ENCODE measurements at regions not wholly inside any gene's neighbourhood (a gene's known extent, or its start where the extent isn't known, plus 50 kb on each side); places are given as distances from the start of the nearest gene placed in this dataset.
"Not testable (repeated sequence)": the region's sequence is repeated elsewhere in the genome, so short reads cannot be mapped to it uniquely, and the experiment has no call there.

GRCh38 chr14:88983755-88984154 is 159.3 kb downstream of the TTC8 start:
- no peak for DNase-seq (ENCODE audit: low read depth)

DNA sequence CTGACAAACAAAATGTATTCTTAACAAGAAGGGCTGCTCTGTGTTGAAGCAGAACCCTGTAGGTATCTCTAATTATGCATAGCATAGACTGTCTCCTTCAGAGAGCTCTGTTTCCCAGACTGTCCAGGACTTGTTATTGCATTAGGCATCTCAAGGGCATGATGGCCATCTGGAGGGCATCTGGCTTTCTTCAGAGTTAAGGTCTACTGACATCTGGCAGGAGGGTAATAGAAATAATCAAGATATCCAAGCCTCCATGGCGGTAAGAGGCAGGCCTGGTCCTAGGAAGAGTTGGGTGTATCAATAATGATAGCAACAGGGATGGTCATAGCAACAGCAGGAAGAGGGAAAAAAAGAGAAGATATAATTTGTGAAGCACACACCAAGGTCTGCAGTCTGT is 161.2 kb downstream of the TTC8 start:
- no peak for DNase-seq (ENCODE audit: low read depth)

GRCh38 chr14:88986146-88986841 is 161.8 kb downstream of the TTC8 start:
- DNase-seq (ENCODE audit: low read depth), result no peak

DNA sequence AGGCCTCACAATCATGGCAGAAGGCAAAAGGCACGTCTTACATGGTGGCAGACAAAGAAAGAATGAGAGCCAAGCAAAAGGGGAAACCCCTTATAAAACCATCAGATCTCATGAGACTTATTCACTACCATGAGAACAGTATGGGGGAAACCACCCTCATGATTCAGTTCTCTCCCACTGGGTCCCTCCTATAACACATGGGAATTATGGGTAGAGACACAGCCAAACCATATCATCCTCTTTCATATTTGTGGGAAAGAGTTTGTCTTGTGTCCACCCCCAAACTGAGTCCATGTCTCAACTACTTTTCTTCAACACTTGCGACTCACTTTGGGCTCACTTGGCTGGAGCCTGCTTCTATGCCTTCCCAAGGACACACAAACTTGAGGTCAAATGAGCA is 162.5 kb downstream of the TTC8 start:
- DNase-seq (ENCODE audit: low read depth), result not testable (repeated sequence)

DNA sequence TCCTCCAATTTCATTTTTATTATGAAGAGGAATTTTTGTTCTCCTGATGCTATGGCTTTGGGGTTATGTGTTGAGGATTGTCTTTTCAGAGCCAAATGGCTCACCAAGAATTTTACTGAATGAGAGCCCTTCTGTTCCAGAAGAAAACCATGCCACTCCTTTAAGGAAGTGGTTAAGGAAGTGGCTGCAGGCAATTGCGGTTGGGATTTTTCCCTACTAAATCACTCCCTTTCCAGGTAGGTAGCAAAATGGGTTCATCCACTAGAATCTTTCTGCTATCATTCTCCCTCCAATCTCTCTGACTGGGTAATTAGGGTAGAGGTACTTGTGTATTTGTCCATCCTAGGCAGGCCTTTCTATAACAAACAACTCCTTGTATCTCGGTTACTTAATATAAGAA is 163.1 kb downstream of the TTC8 start:
- DNase-seq (ENCODE audit: low read depth), result no peak

DNA sequence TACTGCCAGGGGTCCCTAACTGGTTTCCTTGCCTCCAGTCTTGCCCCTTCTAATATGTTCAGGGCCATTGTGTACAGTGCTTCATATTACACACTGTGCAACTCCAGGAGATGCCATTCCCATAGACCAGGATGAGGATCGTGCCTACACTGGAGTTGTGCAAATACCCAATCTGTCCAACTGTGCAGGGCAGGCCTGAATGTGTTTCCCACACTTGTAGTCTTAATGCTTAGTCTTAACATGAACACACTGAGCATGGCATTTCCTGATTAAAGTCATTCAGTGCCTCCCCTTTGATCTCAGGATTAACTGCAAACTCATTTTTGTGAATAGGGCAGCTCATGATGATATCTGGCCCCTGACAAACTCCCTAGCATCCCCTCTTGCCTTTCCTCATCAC is 165.5 kb downstream of the TTC8 start:
- DNase-seq (ENCODE audit: low read depth), result no peak

- no peak for DNase-seq (ENCODE audit: low read depth)
Measured at GRCh38 chr14:88990856-88991255, 166.4 kb downstream of the TTC8 start.

- DNase-seq (ENCODE audit: low read depth), result no peak
Measured at GRCh38 chr14:88992011-88992410, 167.6 kb downstream of the TTC8 start.

DNA sequence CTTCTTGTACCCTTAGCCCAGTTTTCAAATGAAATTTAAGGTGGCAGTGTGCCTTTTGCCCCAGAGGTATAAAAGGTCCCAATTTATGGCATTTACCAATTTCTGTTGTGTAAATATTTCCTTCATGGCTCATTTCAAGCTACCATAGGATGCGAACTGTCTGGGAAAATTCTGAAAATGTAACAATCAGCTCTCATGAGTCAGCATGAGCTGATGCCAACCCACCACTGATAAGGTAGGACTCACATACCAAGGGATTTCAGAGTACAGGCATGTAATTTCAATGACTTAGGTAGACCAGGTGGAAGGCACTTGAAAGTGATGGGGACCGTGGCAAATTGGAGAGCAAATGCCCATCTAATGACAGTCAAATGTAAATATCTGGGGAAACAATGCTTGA is 169.5 kb downstream of the TTC8 start:
- DNase-seq (ENCODE audit: low read depth), result no peak

GRCh38 chr14:88995437-88996198 is 171.2 kb downstream of the TTC8 start:
- DNase-seq (ENCODE audit: low read depth), result no peak

- no peak for DNase-seq (ENCODE audit: low read depth)
Measured at GRCh38 chr14:88998027-88998426, 173.6 kb downstream of the TTC8 start.

DNA sequence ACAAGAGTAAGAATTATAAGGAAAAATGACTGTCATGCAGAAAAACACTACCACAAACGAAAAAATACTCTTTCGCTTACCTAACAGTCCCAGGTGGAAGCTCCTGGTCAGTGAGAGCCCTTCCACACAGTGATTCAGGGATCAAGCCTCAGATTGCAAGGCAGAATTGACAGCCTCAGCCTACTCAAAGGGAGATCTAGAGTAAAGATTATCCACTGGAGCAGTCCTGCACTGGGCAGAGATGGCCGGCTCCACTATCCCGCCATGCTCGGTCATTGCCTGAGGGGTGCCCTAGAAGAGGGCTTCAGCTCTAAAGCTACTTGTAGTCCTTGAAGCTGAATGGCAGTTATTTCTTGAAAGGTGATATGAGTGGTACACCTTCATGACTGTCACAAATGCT is 174.7 kb downstream of the TTC8 start:
- DNase-seq (ENCODE audit: low read depth), result no peak

- no peak for DNase-seq (ENCODE audit: low read depth)
Measured at GRCh38 chr14:89000007-89000942, 175.8 kb downstream of the TTC8 start.

- no peak for DNase-seq (ENCODE audit: low read depth)
Measured at GRCh38 chr14:89004166-89004565, 179.7 kb downstream of the TTC8 start.

DNA sequence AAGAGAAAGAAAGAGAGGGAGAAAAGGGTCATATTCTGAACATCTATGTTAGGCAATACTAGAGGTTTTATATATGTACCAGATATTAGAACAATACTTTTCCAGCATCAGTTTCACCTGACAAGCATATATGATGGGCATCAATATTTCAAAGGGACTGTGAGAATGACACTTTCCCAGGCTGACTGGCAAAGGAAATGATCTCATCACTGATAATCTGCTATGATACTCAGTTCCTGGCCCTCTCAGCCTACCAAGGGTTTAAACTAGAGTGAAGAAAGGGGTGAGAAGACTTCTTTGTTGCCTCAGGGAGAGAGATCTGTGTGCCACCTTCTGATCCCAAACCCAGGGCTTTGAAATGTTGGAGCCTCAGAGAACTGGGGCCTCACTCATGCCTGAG is 183.5 kb downstream of the TTC8 start:
- DNase-seq (ENCODE audit: low read depth), result no peak

GRCh38 chr14:89011355-89012281 is 187.2 kb downstream of the TTC8 start:
- DNase-seq (ENCODE audit: low read depth), result no peak

DNA sequence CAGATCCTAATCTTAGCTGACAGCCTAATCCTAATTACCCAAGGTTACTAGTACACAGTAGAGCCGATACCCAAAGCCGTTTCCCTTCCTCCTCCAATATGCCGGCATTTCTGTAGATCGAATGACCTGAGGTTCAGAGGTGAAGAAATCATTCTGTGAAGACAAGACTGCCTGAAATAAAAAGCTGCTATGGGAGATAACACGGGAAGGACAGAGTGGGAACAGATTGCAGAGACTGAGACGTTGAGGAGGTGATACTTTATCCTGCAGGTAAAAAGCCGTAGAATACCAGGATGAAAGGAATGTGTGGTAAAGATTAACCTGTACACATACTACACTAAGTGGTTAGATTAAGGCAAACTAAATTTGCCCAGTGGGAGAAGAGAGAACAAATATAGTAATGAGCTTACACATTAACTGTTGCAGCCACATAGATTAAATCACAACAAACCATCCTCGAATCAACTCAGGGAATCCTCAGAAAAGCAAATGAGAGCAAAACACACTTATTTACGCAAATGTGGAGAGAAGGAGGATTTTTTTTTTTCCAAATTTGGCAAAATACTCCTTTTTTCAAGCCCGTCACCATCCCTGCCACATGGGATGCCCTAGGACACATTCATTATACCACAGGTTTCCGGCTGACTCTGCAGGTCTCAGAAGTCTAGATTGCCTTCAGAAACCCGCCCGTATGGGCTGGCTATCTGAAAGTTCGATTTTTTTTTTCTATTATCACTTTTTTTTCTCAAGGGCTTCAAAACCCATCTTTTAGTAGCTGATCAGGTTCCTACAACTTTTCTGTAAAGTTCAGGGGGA is 188.0 kb downstream of the TTC8 start:
- DNase-seq (ENCODE audit: low read depth), result no peak

DNA sequence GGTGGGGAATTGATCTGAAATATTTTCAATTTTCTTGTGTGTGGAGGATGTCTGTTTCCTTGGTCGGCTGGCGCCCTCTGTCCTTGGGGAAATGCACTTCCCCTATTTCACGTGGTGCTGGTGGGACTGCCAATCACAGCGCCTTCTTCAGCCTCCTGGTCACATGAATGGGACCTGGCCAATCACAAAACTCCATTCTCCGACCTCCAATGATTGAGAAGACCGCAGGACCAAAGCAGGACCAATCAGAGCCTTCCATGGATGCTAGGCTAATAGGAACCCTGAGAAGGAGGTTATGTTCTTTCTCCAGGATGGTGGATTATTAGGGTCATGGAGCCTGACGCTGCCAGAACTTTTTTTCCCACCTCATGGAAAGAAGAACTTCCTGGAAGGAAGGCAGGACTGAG is 188.7 kb downstream of the TTC8 start:
- DNase-seq (ENCODE audit: low read depth), result no peak

GRCh38 chr14:89013698-89014568 is 189.5 kb downstream of the TTC8 start:
- no peak for DNase-seq (ENCODE audit: low read depth)

GRCh38 chr14:89014569-89014850 is 190.1 kb downstream of the TTC8 start:
- no peak for DNase-seq (ENCODE audit: low read depth)
